ENCODE measurements at regions not wholly inside any gene's neighbourhood (a gene's known extent, or its start where the extent isn't known, plus 50 kb on each side); places are given as distances from the start of the nearest gene placed in this dataset.

DNA sequence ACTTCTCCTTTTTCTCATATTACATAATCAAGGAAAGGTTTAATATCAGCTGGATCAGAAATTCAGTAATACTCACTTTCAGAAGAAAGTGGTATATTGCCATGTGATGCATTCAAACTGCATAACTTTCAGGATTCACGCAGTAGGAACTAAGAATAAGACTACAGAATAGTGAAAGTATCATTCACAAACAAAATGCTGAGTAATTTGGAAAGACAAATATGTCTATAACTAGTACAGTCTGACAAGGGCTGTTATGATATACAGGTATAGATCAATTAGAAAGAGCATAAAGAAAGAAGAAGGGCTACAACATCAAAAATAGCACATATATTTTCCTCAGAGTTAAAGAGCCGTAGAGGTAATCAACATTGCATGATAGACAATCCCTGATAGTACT, 871.5 kb upstream of the TMPRSS15 start:
- BruUV-seq (replicated peaks) = no TSS peak
- Histone ChIP-seq H3K27ac (ENCODE audit: low read depth, low read length, poor library complexity, severe bottlenecking) (no peak overlapping the region), H3K4me2 (ENCODE audit: low read length) (no peak overlapping the region), H3K9me2 (ENCODE audit: insufficient read depth, low read length) (no peaks in the 10 kb centered on the region), H2AFZ (ENCODE audit: low read length) (no peak overlapping the region), H3K79me2 (ENCODE audit: insufficient read depth, low read depth, low read length) (no peaks in the 10 kb centered on the region), H3K4me1 (ENCODE audit: insufficient read depth, low read length, poor library complexity, severe bottlenecking) (no peaks in the 10 kb centered on the region), H3K9me3 (ENCODE audit: low read length) (0 out of 2 replicates have a peak, but pooled peaks cover 6% of the 10 kb centered on the region), H3K36me3 (ENCODE audit: insufficient read depth, low read length) (no peaks in the 10 kb centered on the region), H4K20me1 (ENCODE audit: insufficient read depth, low read length) (no peaks in the 10 kb centered on the region), H3K4me3 (ENCODE audit: low read depth, low read length, poor library complexity, severe bottlenecking) (no peak overlapping the region)
- TF ChIP-seq CTCF (conservative IDR thresholded peaks at IDR 0.05; ENCODE audit: low read length) (no peak), EZH2phosphoT487 (IDR thresholded peaks at IDR 0.05; ENCODE audit: borderline replicate concordance, low read depth, low read length) (no peak)
- ChIA-PET POLR2A (no interaction called here), CTCF (ENCODE audit: unreplicated experiment) (no interaction called here)
- intact Hi-C loops (cut with micrococcal nuclease; ENCODE audit: unreplicated experiment) = no loop called here
- DNase-seq (ENCODE audit: low spot score) = no peak

DNA sequence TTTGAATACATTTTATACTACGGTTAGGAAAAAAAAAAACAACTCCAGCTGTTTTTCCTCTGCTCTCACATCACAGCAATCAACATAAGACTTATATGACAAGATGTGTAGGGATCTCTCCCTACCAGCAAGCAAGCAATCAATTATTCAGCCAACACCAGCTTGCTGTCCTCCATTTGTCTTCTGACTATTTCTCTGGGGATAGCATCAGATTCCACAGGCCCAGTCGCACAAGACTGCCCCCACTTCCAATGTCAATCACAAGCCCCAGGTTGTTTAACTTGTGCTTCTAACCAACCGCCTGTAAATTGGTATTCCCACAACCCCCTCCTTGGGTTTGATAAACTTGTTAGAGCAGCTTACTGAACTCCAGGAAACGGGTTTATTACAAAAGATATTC, 873.1 kb upstream of the TMPRSS15 start:
- TF ChIP-seq EZH2phosphoT487 (IDR thresholded peaks at IDR 0.05; ENCODE audit: borderline replicate concordance, low read depth, low read length) = no peak
- TF ChIP-seq CTCF (conservative IDR thresholded peaks at IDR 0.05; ENCODE audit: low read length) = no peak
- BruUV-seq (replicated peaks) = no TSS peak
- no peak overlapping the region for H3K4me3 ChIP-seq (ENCODE audit: low read depth, low read length, poor library complexity, severe bottlenecking)
- H4K20me1 ChIP-seq (ENCODE audit: insufficient read depth, low read length) = no peaks in the 10 kb centered on the region
- no peaks in the 10 kb centered on the region for H3K4me1 ChIP-seq (ENCODE audit: insufficient read depth, low read length, poor library complexity, severe bottlenecking)
- no peaks in the 10 kb centered on the region for H3K36me3 ChIP-seq (ENCODE audit: insufficient read depth, low read length)
- ChIA-PET POLR2A (interaction anchor here (0.7 kb wide), 1 partner anchor 16 kb away, joined by 5 read pairs; no protein-coding TSS in a partner anchor), CTCF (ENCODE audit: unreplicated experiment) (no interaction called here)
- no peaks in the 10 kb centered on the region for H3K9me2 ChIP-seq (ENCODE audit: insufficient read depth, low read length)
- no peaks in the 10 kb centered on the region for H3K79me2 ChIP-seq (ENCODE audit: insufficient read depth, low read depth, low read length)
- no peak overlapping the region for H3K4me2 ChIP-seq (ENCODE audit: low read length)
- H2AFZ ChIP-seq (ENCODE audit: low read length) = no peak overlapping the region
- no peak overlapping the region for H3K27ac ChIP-seq (ENCODE audit: low read depth, low read length, poor library complexity, severe bottlenecking)
- H3K9me3 ChIP-seq (ENCODE audit: low read length) = 0 out of 2 replicates have a peak, but pooled peaks cover 13% of the 10 kb centered on the region
- no peak for DNase-seq (ENCODE audit: low spot score)
- intact Hi-C loops (cut with micrococcal nuclease; ENCODE audit: unreplicated experiment) = no loop called here

DNA sequence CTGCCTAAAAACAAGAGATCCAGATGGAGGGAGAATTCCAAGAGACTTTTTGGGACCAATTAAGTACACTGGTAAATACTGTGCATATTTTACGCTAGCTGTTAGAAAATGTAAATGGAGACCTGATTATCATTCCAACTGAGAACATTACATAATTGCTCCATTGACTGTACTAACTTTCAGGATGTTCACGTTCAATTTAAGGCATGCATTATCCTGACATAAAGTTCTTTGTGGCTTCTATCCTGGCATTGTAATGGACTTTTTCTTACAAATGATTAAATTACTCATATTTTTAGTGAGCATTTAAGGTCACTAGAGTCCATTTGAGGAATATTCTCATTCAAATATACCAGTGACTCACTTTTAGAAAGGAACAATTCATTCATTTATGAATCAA, 883.3 kb upstream of the TMPRSS15 start:
- no peak for TF ChIP-seq EZH2phosphoT487 (IDR thresholded peaks at IDR 0.05; ENCODE audit: borderline replicate concordance, low read depth, low read length)
- no peak for TF ChIP-seq CTCF (conservative IDR thresholded peaks at IDR 0.05; ENCODE audit: low read length)
- Histone ChIP-seq H3K79me2 (ENCODE audit: insufficient read depth, low read depth, low read length) (no peaks in the 10 kb centered on the region), H3K4me3 (ENCODE audit: low read depth, low read length, poor library complexity, severe bottlenecking) (no peak overlapping the region), H3K9me2 (ENCODE audit: insufficient read depth, low read length) (no peaks in the 10 kb centered on the region), H3K4me1 (ENCODE audit: insufficient read depth, low read length, poor library complexity, severe bottlenecking) (no peaks in the 10 kb centered on the region), H3K36me3 (ENCODE audit: insufficient read depth, low read length) (no peaks in the 10 kb centered on the region), H2AFZ (ENCODE audit: low read length) (no peak overlapping the region), H3K9me3 (ENCODE audit: low read length) (peaks cover 11% of the 10 kb centered on the region; the same call in 1 of the 2 replicates), H4K20me1 (ENCODE audit: insufficient read depth, low read length) (no peaks in the 10 kb centered on the region), H3K27ac (ENCODE audit: low read depth, low read length, poor library complexity, severe bottlenecking) (no peak overlapping the region), H3K4me2 (ENCODE audit: low read length) (no peak overlapping the region)
- DNase-seq (ENCODE audit: low spot score) = no peak
- CTCF ChIA-PET (ENCODE audit: unreplicated experiment) = no interaction called here
- intact Hi-C loops (cut with micrococcal nuclease; ENCODE audit: unreplicated experiment) = no loop called here
- POLR2A ChIA-PET = no interaction called here
- BruUV-seq (replicated peaks) = no TSS peak

Measured in OCI-LY7 (cell line).